Ishikawa (cell line): ENCODE measurements at regions not wholly inside any gene's neighbourhood (a gene's known extent, or its start where the extent isn't known, plus 50 kb on each side); places are given as distances from the start of the nearest gene placed in this dataset.

Experiments used
- CEBPB ChIP-seq: IDR thresholded peaks from 2 replicates; pipeline ENCODE4 v1.6.1; 2012
- CREB1 ChIP-seq: IDR thresholded peaks from 2 replicates; pipeline ENCODE4 v1.6.1; 2012; ENCODE audit warnings: low read depth
- EGR1 ChIP-seq: IDR thresholded peaks from 2 replicates; pipeline ENCODE4 v1.6.1; 2012
- EP300 ChIP-seq: IDR thresholded peaks from 2 replicates; pipeline ENCODE4 v1.6.1; 2012; ENCODE audit warnings: borderline replicate concordance
- FOXM1 ChIP-seq: IDR thresholded peaks from 2 replicates; pipeline ENCODE4 v1.6.1; 2012; ENCODE audit warnings: low read depth, borderline replicate concordance
- NFIC ChIP-seq: IDR thresholded peaks from 2 replicates; pipeline ENCODE4 v1.6.1; 2012
- RAD21 ChIP-seq: IDR thresholded peaks from 2 replicates; pipeline ENCODE4 v1.6.1; 2012; ENCODE audit warnings: low read depth
- TAF1 ChIP-seq: IDR thresholded peaks from 2 replicates; pipeline ENCODE4 v1.6.1; 2012; ENCODE audit warnings: low read depth, mild to moderate bottlenecking
- TCF12 ChIP-seq: IDR thresholded peaks from 2 replicates; pipeline ENCODE4 v1.6.1; 2012; ENCODE audit warnings: low read depth
- TEAD4 ChIP-seq: IDR thresholded peaks from 2 replicates; pipeline ENCODE4 v1.6.1; 2012
- YY1 ChIP-seq: IDR thresholded peaks from 2 replicates; pipeline ENCODE4 v1.6.1; 2012; ENCODE audit warnings: low read depth
- ZBTB7A ChIP-seq: IDR thresholded peaks from 2 replicates; pipeline ENCODE4 v1.6.1; 2012; ENCODE audit warnings: low read depth
- TF ChIP-seq, protein P1 (sequence below): IDR thresholded peaks from 2 replicates; pipeline ENCODE4 v1.6.1; 2012
- TF ChIP-seq, protein P2 (sequence below): IDR thresholded peaks from 2 replicates; pipeline ENCODE4 v1.6.1; 2012
- TF ChIP-seq, protein P3 (sequence below): IDR thresholded peaks from 2 replicates; pipeline ENCODE4 v1.6.1; 2012; ENCODE audit warnings: low read depth, mild to moderate bottlenecking

DNA sequence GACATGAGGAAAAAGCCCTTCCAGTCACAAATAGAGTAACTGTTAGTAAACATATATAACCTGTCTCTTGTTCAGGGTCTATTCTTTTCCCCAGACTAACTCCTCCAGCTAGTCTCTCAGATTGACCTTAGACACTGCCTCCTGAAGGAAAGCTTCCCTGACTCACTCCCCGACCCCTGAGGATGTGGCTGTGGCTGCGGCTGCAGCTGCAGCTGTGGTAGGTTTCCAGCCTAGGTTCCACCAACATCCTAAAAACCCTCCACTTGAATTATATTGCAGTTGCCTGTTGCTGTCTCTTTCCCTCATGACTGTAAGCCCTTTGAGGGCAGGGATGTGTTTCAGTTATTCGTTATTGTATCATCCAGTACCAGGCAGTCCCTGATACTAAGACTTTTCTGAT, 132.9 kb upstream of the C1orf21 start:
- TF ChIP-seq YY1 (no peak), ZBTB7A (no peak), TCF12 (no peak), FOXM1 (no peak), EP300 (no peak), CEBPB (no peak), TAF1 (no peak), RAD21 (no peak)
- TF ChIP-seq, protein P1, sequence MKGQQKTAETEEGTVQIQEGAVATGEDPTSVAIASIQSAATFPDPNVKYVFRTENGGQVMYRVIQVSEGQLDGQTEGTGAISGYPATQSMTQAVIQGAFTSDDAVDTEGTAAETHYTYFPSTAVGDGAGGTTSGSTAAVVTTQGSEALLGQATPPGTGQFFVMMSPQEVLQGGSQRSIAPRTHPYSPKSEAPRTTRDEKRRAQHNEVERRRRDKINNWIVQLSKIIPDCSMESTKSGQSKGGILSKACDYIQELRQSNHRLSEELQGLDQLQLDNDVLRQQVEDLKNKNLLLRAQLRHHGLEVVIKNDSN: no peak
- TF ChIP-seq, protein P2, sequence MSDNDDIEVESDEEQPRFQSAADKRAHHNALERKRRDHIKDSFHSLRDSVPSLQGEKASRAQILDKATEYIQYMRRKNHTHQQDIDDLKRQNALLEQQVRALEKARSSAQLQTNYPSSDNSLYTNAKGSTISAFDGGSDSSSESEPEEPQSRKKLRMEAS: no peak

DNA sequence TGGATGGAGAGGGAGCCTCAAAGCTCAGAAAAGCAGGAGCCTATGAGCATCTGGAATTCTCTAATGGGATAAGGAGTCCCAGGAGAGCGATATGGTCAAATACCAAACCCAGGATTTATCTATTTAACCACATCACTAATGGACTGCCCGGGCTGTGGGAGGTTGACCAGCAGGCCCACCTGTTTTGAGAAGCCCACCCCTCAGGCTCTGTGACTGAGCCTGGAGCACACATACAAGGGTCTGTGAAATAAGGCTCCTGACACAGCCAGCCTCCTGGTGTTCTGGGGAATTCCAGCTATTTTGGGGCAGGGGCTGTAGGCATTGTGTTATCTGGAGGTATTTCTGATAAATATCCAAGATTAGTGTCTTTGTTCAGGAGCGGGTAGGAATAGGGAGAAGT, 132.0 kb upstream of the C1orf21 start:
- TF ChIP-seq, protein P1: no peak
- TF ChIP-seq, protein P3, sequence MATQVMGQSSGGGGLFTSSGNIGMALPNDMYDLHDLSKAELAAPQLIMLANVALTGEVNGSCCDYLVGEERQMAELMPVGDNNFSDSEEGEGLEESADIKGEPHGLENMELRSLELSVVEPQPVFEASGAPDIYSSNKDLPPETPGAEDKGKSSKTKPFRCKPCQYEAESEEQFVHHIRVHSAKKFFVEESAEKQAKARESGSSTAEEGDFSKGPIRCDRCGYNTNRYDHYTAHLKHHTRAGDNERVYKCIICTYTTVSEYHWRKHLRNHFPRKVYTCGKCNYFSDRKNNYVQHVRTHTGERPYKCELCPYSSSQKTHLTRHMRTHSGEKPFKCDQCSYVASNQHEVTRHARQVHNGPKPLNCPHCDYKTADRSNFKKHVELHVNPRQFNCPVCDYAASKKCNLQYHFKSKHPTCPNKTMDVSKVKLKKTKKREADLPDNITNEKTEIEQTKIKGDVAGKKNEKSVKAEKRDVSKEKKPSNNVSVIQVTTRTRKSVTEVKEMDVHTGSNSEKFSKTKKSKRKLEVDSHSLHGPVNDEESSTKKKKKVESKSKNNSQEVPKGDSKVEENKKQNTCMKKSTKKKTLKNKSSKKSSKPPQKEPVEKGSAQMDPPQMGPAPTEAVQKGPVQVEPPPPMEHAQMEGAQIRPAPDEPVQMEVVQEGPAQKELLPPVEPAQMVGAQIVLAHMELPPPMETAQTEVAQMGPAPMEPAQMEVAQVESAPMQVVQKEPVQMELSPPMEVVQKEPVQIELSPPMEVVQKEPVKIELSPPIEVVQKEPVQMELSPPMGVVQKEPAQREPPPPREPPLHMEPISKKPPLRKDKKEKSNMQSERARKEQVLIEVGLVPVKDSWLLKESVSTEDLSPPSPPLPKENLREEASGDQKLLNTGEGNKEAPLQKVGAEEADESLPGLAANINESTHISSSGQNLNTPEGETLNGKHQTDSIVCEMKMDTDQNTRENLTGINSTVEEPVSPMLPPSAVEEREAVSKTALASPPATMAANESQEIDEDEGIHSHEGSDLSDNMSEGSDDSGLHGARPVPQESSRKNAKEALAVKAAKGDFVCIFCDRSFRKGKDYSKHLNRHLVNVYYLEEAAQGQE: no peak
- TF ChIP-seq, protein P2: no peak
- no peak for TF ChIP-seq EGR1
- no peak for TF ChIP-seq RAD21
- no peak for TF ChIP-seq CREB1
- TF ChIP-seq TEAD4: no peak
- no peak for TF ChIP-seq YY1
- TF ChIP-seq CEBPB: no peak
- no peak for TF ChIP-seq NFIC
- TF ChIP-seq TAF1: no peak
- no peak for TF ChIP-seq EP300

DNA sequence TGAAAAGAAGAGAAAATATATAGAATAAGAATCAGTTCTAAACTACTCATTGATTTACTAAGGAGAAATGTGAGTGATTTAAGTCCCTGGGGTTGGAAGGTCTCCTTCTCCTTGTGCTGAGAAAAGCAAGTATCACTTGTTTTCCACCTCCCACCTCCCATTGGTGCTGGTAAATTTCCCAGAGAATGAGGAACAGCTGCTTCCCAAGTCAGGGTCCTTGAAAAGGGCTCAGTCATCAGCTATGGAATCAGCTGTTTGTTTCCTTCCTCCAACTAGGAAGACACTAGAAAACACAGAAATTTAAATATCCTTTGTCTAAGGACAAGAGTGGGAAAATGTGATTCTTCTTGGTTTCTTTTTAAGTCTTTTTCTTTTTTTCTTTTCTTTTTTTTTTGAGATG, 131.3 kb upstream of the C1orf21 start:
- TF ChIP-seq, protein P3: no peak
- no peak for TF ChIP-seq CREB1
- no peak for TF ChIP-seq YY1
- no peak for TF ChIP-seq NFIC
- no peak for TF ChIP-seq CEBPB
- no peak for TF ChIP-seq FOXM1

DNA sequence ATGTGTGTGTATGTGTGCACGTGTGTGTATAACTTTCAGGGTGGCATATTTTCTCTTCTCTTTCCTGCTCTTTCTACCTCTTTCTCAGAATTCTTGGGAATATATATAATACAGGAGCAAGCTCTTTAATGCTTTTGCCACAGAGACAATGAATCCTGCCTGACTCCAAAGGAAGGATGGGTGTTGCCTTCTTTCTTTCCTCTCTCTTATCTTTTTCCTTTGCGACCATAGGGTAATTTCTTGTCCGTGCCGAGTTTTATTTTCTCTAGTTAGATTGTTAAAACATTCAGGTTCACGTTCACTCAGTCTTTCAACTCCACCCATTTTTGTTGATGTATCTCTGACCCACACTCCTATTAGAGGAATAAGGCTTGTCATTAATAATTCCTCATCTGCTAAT, 129.0 kb upstream of the C1orf21 start:
- no peak for TF ChIP-seq EGR1
- TF ChIP-seq, protein P2: no peak
- no peak for TF ChIP-seq TEAD4
- TF ChIP-seq CEBPB: no peak
- no peak for TF ChIP-seq EP300
- TF ChIP-seq TCF12: no peak
- TF ChIP-seq, protein P3: no peak
- no peak for TF ChIP-seq CREB1
- TF ChIP-seq NFIC: no peak

DNA sequence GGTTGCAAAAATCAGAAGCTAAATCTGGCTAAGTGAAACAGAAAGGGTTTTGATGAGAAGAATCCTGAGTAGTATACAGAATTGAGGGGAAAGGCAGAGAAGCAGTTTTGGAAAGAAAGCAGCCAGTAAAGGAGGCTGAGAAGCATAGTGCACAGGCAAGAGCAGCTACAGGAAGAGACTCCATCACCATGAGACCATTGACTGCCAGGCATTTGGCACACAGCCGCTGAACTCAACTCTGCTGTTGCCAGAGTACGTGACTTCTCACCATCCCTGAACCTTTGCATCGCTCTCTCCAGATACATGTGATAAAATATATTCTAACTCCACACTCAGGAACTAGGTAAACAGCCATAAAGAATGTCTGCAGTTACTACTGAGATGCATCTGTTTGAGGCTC, 128.3 kb upstream of the C1orf21 start:
- TF ChIP-seq TAF1 (no peak), TCF12 (no peak), CREB1 (no peak), ZBTB7A (no peak), NFIC (no peak), FOXM1 (no peak), TEAD4 (no peak), EP300 (no peak), EGR1 (no peak), RAD21 (no peak), YY1 (no peak), CEBPB (no peak)
- TF ChIP-seq, protein P3: no peak
- TF ChIP-seq, protein P1: no peak
- TF ChIP-seq, protein P2: no peak
